Activated CD8-positive, alpha-beta memory T cell treated with anti-CD3 and anti-CD28 coated beads, Interleukin-2, amount 10 ng/mL, durations not matched to agents 7 days and 5 days (primary cell): ENCODE measurements at regions not wholly inside any gene's neighbourhood (a gene's known extent, or its start where the extent isn't known, plus 50 kb on each side); places are given as distances from the start of the nearest gene placed in this dataset.

ENCODE experiments used
- ATAC-seq: fragments of 150-1000 bp; cut with Tn5 transposase; one replicate; pipeline ENCODE4 v1.10.0; 2021; ENCODE audit warnings: moderate library complexity
- CTCF ChIA-PET: fragments of 350-600 bp; sonication (Branson Sonifier 250); formaldehyde crosslinking; loops from one replicate; lab custom pipeline; 2021; ENCODE audit warnings: antibody characterized with exemption; lab: Charles Lee
- DNase-seq: peaks from one replicate; pipeline ENCODE4 v3.0.0-alpha.2; 2020
- H3K27ac Mint-ChIP-seq: one replicate; pipeline ENCODE4 v1.8.0; 2021; ENCODE audit warnings: mild to moderate bottlenecking, mixed read lengths
- H3K27me3 Mint-ChIP-seq: one replicate; pipeline ENCODE4 v1.8.0; 2021; ENCODE audit warnings: mixed read lengths
- H3K36me3 Mint-ChIP-seq: one replicate; pipeline ENCODE4 v1.8.0; 2021; ENCODE audit warnings: mild to moderate bottlenecking, mixed read lengths
- H3K4me1 Mint-ChIP-seq: one replicate; pipeline ENCODE4 v1.8.0; 2021; ENCODE audit warnings: mixed read lengths
- H3K4me3 Mint-ChIP-seq: one replicate; pipeline ENCODE4 v1.8.0; 2021; ENCODE audit warnings: mild to moderate bottlenecking, moderate library complexity, mixed read lengths
- H3K9me3 Mint-ChIP-seq: one replicate; pipeline ENCODE4 v1.8.0; 2022; ENCODE audit warnings: low read depth, mixed read lengths

DNA sequence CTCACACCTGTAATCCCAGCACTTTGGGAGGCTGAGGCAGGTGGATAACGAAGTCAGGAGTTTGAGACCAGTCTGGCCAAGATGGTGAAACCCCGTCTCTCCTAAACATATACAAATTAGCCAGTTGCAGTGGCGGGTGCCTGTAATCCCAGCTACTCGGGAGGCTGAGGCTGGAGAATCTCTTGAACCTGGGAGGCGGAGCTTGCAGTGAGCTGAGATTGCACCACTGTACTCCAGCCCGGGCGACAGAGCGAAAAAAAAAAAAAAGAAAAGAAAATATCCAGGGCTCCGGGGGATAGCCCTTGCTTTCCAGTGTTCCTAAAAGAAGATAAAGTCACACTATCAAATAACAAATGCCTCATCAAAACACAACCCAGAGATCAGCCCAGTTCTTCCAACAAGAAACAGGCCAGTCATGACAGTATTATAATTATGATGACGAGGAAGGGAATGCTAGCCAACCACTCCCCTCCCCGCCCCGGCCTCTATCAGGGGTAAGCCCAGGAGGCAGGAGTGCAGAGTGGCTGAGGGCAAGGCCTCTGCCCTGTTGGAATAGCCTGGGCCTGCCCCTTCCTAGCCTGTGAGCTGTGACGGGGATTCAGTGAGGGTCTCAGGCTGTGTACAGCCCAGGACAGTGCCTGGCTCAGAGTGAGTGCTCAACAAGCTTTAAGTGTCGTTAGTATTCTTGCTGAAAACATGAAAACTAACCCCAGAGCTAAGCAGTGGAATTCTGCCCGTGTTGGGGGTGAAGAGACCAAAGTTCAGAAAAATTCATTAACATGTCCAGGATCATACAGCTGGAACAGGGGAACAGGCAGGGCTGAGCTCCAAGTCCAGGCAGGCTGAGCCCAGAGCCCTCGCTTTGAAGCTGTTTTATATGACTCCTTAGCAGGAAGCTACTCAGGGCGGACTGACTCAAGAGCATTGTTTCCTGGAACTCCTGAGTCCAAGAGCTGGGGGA lies 54.3 kb downstream of the FAM241B start:
- H3K27me3 Mint-ChIP-seq = peaks cover 27% of the 10 kb centered on the region
- H3K4me1 Mint-ChIP-seq = no peaks in the 10 kb centered on the region
- ATAC-seq (no peak), DNase-seq (no peak)
- no peaks in the 10 kb centered on the region for H3K36me3 Mint-ChIP-seq
- no peak overlapping the region for H3K27ac Mint-ChIP-seq
- no peak overlapping the region for H3K4me3 Mint-ChIP-seq
- CTCF ChIA-PET = no interaction called here
- no peaks in the 10 kb centered on the region for H3K9me3 Mint-ChIP-seq

DNA sequence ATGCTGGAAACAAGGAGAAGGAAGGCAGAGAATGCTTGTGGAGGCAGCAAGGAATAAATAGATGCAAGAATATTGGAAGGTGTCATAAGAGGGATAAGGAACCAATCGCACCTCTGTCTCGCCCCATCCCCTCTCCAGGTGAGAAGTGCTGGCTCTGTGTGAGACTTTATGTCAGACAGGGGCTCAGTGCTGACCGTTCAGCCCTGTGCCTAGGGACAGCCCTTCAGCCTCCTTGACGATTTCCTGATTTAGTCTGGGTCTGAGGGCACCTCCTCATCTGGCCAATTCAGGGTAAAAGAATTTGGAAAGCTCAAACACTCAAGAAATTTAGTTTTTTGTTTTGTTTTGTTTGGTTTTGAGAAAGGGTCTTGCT lies 54.9 kb downstream of the FAM241B start:
- no peak for DNase-seq
- H3K4me1 Mint-ChIP-seq = no peaks in the 10 kb centered on the region
- no peak overlapping the region for H3K27ac Mint-ChIP-seq
- no peak for ATAC-seq
- no peaks in the 10 kb centered on the region for H3K36me3 Mint-ChIP-seq
- H3K27me3 Mint-ChIP-seq = peaks cover 21% of the 10 kb centered on the region
- CTCF ChIA-PET = no interaction called here
- no peaks in the 10 kb centered on the region for H3K9me3 Mint-ChIP-seq
- H3K4me3 Mint-ChIP-seq = no peak overlapping the region

DNA sequence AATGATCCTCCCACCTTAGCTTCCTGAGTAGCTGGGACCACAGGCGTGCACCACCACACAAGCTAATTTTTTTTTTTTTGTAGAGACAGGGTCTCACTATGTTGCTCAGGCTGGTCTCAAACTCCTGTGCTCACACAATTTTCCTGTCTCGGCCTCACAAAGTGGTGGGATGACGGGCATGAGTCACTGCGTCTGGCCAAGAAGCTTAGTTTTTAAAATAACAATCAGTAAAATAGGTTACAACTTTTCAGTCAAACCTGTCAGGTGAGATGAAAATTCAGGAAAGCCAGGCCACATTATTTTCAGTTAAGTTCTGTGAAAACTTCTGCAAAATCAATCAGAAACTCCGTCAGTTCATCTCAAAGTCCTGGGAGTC lies 55.4 kb downstream of the FAM241B start:
- Mint-ChIP-seq H3K4me1 (no peaks in the 10 kb centered on the region), H3K4me3 (no peak overlapping the region), H3K27ac (no peak overlapping the region), H3K36me3 (no peaks in the 10 kb centered on the region), H3K27me3 (peaks cover 17% of the 10 kb centered on the region), H3K9me3 (no peaks in the 10 kb centered on the region)
- CTCF ChIA-PET = interaction anchor here (0.8 kb wide), 1 partner anchor 40 kb away, joined by 3 read pairs; no protein-coding TSS in a partner anchor
- no peak for ATAC-seq
- no peak for DNase-seq

DNA sequence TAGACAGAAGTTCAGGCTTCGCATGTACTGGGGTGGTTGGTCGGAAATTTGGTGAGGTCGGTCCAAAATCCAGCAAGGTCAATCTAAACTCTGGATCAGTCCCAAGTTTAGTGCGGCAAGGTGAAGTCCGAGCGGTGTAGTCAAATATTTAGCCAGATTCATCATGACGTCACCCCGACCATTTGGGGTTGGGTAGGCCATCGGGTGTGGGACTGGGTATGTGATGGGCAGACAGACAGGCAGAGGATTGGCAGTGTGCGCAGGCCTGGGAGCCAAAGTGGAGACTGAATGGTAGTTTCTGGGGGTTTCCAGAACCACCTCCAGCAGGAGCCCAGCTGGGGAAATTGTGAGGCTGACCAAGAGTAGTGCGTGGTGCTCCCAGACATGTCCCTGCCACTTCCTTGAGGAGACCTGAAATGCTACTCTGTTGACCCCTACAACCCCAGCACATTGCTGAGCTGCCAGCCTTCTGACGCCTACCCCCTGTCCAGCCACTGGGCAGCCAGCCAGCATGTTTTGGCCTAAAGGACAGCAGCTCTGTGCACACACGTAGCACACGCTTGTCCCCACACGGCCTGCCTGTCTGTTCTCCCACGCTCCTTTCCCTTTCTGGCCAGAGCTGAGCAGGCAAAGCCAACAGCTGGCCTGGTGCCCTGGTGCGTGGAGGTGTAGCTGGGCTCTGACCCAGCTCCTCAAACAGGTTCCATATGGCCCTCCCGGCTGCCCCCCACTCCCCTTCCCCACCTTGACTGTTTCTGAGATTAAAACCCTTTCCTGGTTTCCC lies 55.9 kb downstream of the FAM241B start:
- CTCF ChIA-PET = interaction anchor here (0.8 kb wide), 1 partner anchor 41 kb away, joined by 3 read pairs; no protein-coding TSS in a partner anchor
- H3K9me3 Mint-ChIP-seq = no peaks in the 10 kb centered on the region
- no peak for ATAC-seq
- no peak overlapping the region for H3K4me3 Mint-ChIP-seq
- H3K4me1 Mint-ChIP-seq = no peaks in the 10 kb centered on the region
- no peak overlapping the region for H3K27ac Mint-ChIP-seq
- DNase-seq = no peak
- H3K27me3 Mint-ChIP-seq = peaks cover 17% of the 10 kb centered on the region
- no peaks in the 10 kb centered on the region for H3K36me3 Mint-ChIP-seq

DNA sequence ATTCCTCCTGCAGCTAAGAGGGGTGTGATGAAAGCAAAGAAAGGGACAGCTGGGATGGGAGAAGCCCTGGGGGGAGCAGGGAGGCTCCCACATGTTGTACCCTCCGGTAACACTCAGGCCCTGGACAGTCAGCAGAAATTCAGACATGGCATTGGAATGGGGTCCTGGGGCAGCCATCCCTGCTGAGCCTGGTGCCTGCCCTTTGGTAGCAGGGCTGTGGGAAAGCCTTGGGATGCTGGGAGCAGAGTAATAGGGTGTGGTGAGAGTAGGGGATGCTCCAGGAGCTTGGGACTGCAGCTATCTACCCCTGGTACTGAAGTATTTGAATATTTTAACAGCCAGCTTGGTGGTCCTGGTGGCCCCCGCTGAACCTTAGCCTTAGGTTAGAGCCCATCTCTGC lies 56.8 kb downstream of the FAM241B start:
- no peak for ATAC-seq
- no peaks in the 10 kb centered on the region for H3K36me3 Mint-ChIP-seq

DNA sequence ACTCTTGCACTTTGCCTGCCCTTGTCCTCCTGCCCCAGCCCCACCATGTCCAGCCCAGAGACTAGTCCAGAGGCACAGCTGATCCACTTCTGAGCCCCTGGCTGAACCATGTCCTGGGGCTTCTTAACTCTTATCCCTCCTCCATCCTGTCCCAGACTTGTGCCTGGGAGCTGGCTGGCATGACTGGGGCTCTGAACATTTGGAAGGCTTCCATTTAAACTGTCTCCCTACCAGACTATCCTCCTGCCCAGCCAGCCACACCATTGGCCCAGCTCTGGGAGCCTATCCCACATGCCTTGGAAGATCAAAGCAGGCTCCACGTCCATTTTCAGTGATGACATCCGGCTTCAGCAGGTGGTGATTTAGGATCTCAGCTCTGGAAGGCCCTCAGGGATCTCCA lies 57.4 kb downstream of the FAM241B start:
- H3K27ac Mint-ChIP-seq = no peak overlapping the region
- ATAC-seq = no peak

More for the DNA sequence above, 56.8 kb downstream of the FAM241B start:
- H3K27me3 Mint-ChIP-seq = peaks cover 17% of the 10 kb centered on the region
- no peaks in the 10 kb centered on the region for H3K9me3 Mint-ChIP-seq
- CTCF ChIA-PET = no interaction called here
- H3K27ac Mint-ChIP-seq = no peak overlapping the region
- no peaks in the 10 kb centered on the region for H3K4me1 Mint-ChIP-seq
- DNase-seq = no peak
- no peak overlapping the region for H3K4me3 Mint-ChIP-seq

DNA sequence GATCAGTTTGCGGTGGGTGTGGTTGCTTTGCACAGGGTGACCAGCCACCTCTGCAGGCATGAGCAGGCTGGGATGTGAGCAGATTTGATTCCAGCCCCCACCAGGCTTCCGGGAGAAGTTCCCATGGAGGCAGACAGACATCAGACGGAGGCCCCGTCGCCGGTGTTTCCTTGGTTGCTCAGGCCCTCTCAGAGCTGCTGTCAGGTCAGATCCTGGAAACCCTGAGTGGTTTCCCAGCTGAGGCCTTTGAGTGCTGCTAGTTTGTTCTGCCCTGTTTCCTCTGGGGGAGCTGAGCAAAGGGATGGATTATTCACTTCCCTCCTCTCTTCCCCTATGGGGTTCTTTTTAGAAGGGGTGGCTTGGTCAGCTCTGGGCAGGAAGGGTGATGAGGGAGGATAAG lies 62.2 kb downstream of the FAM241B start:
- Mint-ChIP-seq H3K4me1 (no peaks in the 10 kb centered on the region), H3K27me3 (peaks cover 9% of the 10 kb centered on the region), H3K9me3 (no peaks in the 10 kb centered on the region), H3K27ac (no peak overlapping the region), H3K4me3 (no peak overlapping the region), H3K36me3 (no peaks in the 10 kb centered on the region)
- DNase-seq = no peak
- no peak for ATAC-seq
- CTCF ChIA-PET = no interaction called here

More for the DNA sequence above, 57.4 kb downstream of the FAM241B start:
- DNase-seq = no peak
- Mint-ChIP-seq H3K27me3 (peaks cover 17% of the 10 kb centered on the region), H3K4me3 (no peak overlapping the region), H3K36me3 (no peaks in the 10 kb centered on the region), H3K4me1 (no peaks in the 10 kb centered on the region), H3K9me3 (no peaks in the 10 kb centered on the region)
- CTCF ChIA-PET = interaction anchor here (1.1 kb wide), 1 partner anchor 227 kb away, joined by 3 read pairs; no protein-coding TSS in a partner anchor

DNA sequence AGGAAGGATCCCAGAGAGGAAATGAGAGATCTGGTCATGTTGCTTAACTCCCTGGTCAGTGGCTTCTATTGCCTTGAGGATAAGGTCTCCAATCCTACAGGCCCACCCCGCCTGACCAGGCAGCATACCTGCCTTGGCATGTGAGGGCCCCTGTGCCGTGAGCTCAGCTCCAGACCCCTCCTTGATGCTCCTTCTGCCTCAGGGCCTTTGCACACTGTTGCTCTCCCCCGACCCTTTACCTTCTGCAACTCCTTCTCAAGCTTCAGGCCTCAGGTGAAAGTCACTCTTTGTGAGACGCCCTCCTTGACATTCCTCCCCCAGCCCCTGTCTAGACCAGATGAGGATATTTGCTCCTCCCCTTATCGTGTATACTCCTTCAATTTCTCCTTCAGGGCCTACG lies 62.8 kb downstream of the FAM241B start:
- peaks cover 9% of the 10 kb centered on the region for H3K27me3 Mint-ChIP-seq
- no peak for DNase-seq
- H3K4me3 Mint-ChIP-seq = no peak overlapping the region
- CTCF ChIA-PET = no interaction called here
- no peak for ATAC-seq
- no peak overlapping the region for H3K27ac Mint-ChIP-seq
- H3K36me3 Mint-ChIP-seq = no peaks in the 10 kb centered on the region
- no peaks in the 10 kb centered on the region for H3K9me3 Mint-ChIP-seq
- H3K4me1 Mint-ChIP-seq = no peaks in the 10 kb centered on the region

DNA sequence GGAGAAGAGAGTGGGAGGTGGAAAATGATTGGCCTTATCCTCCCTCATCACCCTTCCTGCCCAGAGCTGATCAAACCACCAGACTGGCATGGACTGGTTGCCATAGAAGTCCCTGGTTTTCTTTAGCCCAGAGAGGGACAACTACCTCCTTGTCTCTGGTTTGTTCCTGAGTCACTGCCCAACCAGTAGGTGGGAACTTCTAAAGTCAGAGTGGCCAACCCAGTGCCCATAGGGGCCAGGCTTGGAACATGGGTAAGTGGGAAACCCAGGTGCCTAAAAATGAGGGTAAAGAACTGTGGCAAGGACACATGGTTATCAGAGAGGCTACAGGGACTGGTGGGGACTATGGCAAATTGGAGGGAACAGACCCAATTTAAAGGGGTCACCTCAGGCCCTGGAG lies 63.8 kb downstream of the FAM241B start:
- Mint-ChIP-seq H3K9me3 (no peaks in the 10 kb centered on the region), H3K4me1 (no peaks in the 10 kb centered on the region), H3K27ac (no peak overlapping the region), H3K4me3 (no peak overlapping the region), H3K36me3 (no peaks in the 10 kb centered on the region), H3K27me3 (peaks cover 8% of the 10 kb centered on the region)
- DNase-seq = no peak
- CTCF ChIA-PET = interaction anchor here (0.9 kb wide), 1 partner anchor 12 kb away, joined by 3 read pairs; no protein-coding TSS in a partner anchor
- ATAC-seq = no peak

DNA sequence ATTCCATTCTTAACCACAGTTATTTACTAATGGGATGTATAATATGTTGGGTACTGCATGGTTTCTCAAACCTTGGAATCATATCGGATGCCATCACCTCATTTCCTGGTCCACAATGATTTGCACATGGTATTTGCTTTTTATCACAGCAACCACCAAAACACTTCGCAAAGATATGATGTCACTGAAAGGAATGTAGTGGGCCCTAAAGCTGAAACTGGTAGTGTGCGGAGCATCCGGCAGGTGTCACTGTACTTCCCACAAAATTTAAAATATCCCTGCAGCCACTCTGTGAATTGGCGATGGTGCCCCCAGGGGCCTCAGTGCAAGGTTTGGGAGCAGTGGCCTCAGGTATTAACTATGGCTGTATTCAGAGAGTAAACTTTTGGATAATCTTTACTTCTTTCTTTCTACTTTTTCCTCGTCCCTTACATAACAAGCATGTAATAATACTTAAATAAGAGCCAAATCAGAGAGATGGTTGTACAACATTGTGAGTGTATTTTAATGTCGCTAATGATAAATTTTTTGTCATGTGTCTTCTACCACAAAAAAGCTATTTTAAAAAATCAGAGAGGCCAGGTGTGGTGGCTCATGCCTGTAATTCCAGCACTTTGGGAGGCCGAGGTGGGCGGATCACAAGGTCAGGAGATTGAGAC lies 66.2 kb downstream of the FAM241B start:
- peak; percentile 30 for ATAC-seq

DNA sequence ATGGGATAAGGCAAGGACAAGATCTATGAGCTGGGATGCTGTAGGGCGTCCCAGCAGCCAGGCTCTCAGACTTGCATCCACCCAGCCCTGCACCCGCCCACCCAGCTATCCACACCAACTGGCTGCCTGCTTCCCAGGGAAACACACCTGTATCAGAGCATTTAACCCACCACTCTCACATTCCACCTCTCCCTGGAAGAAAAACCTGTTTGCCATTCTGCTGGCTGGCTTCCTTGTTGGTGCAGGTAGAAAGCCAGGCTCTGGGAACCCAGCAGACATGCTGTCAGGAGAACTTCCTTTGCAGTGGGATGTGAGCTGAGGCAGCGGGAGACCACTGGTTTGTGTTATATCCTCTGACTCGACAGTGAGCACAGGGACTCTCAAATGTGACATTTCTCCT lies 67.0 kb downstream of the FAM241B start:
- H3K36me3 Mint-ChIP-seq = no peaks in the 10 kb centered on the region
- H3K27me3 Mint-ChIP-seq = peaks cover 20% of the 10 kb centered on the region
- CTCF ChIA-PET = interaction anchor here (0.6 to 1.2 kb wide), 2 partner anchors 19 to 46 kb away, joined by 3 read pairs; no protein-coding TSS in a partner anchor

More for the DNA sequence above, 66.2 kb downstream of the FAM241B start:
- no peaks in the 10 kb centered on the region for H3K4me1 Mint-ChIP-seq
- no peak for DNase-seq
- no peaks in the 10 kb centered on the region for H3K9me3 Mint-ChIP-seq
- CTCF ChIA-PET = interaction anchor here (1.2 to 1.4 kb wide), 2 partner anchors 20 to 45 kb away, joined by 3 read pairs; no protein-coding TSS in a partner anchor
- H3K27ac Mint-ChIP-seq = no peak overlapping the region
- H3K27me3 Mint-ChIP-seq = peaks cover 15% of the 10 kb centered on the region
- no peak overlapping the region for H3K4me3 Mint-ChIP-seq
- no peaks in the 10 kb centered on the region for H3K36me3 Mint-ChIP-seq

DNA sequence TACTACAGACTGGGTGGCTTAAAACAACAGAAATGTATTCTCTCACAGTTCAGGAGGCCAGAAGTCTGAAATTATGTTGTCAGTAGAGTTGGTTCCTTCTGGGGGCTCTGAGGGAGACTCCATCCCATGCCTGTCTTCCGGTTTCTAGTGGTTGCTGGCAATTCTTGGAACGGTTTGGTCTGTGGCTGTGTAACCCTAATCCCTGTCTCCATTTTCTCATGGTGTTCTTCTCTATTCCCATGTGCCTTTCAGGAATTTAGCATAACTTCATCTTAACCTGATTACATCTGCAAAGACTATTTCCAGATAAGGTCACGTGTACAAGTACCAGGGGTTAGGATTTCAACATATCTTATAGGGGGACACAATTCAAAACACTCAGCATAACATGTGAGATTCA lies 73.2 kb downstream of the FAM241B start:
- no peak for DNase-seq
- Mint-ChIP-seq H3K36me3 (no peaks in the 10 kb centered on the region), H3K4me3 (no peak overlapping the region), H3K27ac (no peak overlapping the region), H3K9me3 (peaks cover 6% of the 10 kb centered on the region), H3K27me3 (peaks cover 60% of the 10 kb centered on the region), H3K4me1 (peaks cover 4% of the 10 kb centered on the region)
- CTCF ChIA-PET = no interaction called here
- ATAC-seq = no peak

More for the DNA sequence above, 67.0 kb downstream of the FAM241B start:
- ATAC-seq (no peak), DNase-seq (no peak)
- no peaks in the 10 kb centered on the region for H3K9me3 Mint-ChIP-seq
- no peaks in the 10 kb centered on the region for H3K4me1 Mint-ChIP-seq
- no peak overlapping the region for H3K27ac Mint-ChIP-seq
- H3K4me3 Mint-ChIP-seq = no peak overlapping the region
